CD4-positive, CD25-positive, alpha-beta regulatory T cell (primary cell): ENCODE measurements at regions not wholly inside any gene's neighbourhood (a gene's known extent, or its start where the extent isn't known, plus 50 kb on each side); places are given as distances from the start of the nearest gene placed in this dataset.

ENCODE experiments used
- ATAC-seq, 2 donors: fragments of 150-1000 bp; cut with Tn5 transposase; one replicate each; pipeline ENCODE4 v1.10.0; 2021; ENCODE audit warnings: low read depth in 2 of 2, moderate number of reproducible peaks in 2 of 2, moderate library complexity in 1 of 2
- DNase-seq, 3 donors: peaks; one replicate each; pipeline versions ENCODE4 v3.0.0 to v3.0.0-alpha.2; 2012 to 2022; ENCODE audit warnings: mixed read lengths in 1 of 3
- H3K27ac ChIP-seq: one replicate; pipeline ENCODE4 v1.7.0; 2013; ENCODE audit warnings: mild to moderate bottlenecking, low read length; ENCODE audit not compliant: insufficient read depth, poor library complexity, severe bottlenecking
- H3K27me3 ChIP-seq: one replicate; pipeline ENCODE4 v1.7.0; 2013; ENCODE audit warnings: low read length; ENCODE audit not compliant: control insufficient read depth, insufficient read depth
- H3K36me3 ChIP-seq: one replicate; pipeline ENCODE4 v1.7.0; 2013; ENCODE audit warnings: mild to moderate bottlenecking, low read length, moderate library complexity; ENCODE audit not compliant: control insufficient read depth, insufficient read depth
- H3K4me1 ChIP-seq: 2 replicates; pipeline ENCODE4 v1.7.0; 2013; ENCODE audit warnings: mild to moderate bottlenecking, low read length; ENCODE audit not compliant: insufficient read depth, control insufficient read depth, poor library complexity, severe bottlenecking
- H3K4me3 ChIP-seq: one replicate; pipeline ENCODE4 v1.7.0; 2013; ENCODE audit warnings: low read depth, mild to moderate bottlenecking, low read length, moderate library complexity
- H3K9me3 ChIP-seq, 2 experiments: 1 replicate in 1 of 2; 2 replicates in 1 of 2; pipeline ENCODE4 v1.7.0; 2013; ENCODE audit warnings: low read length in 2 of 2, mild to moderate bottlenecking in 1 of 2, moderate library complexity in 1 of 2; ENCODE audit not compliant: control insufficient read depth in 2 of 2
- H3K27ac Mint-ChIP-seq, 3 donors: one replicate each; pipeline ENCODE4 v1.8.0; 2020 to 2022; ENCODE audit warnings: mild to moderate bottlenecking in 3 of 3, mixed read lengths in 3 of 3, moderate library complexity in 2 of 3
- H3K27me3 Mint-ChIP-seq: one replicate; pipeline ENCODE4 v1.8.0; 2022; ENCODE audit warnings: mild to moderate bottlenecking, mixed read lengths
- H3K36me3 Mint-ChIP-seq: one replicate; pipeline ENCODE4 v1.8.0; 2020; ENCODE audit warnings: mixed read lengths
- H3K4me1 Mint-ChIP-seq, 4 donors: one replicate each; pipeline ENCODE4 v1.8.0; 2020 to 2022; ENCODE audit warnings: mixed read lengths in 4 of 4, mild to moderate bottlenecking in 1 of 4
- H3K4me3 Mint-ChIP-seq, 4 donors: one replicate each; pipeline ENCODE4 v1.8.0; 2020 to 2022; ENCODE audit warnings: mild to moderate bottlenecking in 4 of 4, mixed read lengths in 4 of 4, moderate library complexity in 3 of 4
- H3K9me3 Mint-ChIP-seq, 7 donors: one replicate each; pipeline ENCODE4 v1.8.0; 2020 to 2022; ENCODE audit warnings: mixed read lengths in 7 of 7, mild to moderate bottlenecking in 3 of 7, moderate library complexity in 2 of 7

DNA sequence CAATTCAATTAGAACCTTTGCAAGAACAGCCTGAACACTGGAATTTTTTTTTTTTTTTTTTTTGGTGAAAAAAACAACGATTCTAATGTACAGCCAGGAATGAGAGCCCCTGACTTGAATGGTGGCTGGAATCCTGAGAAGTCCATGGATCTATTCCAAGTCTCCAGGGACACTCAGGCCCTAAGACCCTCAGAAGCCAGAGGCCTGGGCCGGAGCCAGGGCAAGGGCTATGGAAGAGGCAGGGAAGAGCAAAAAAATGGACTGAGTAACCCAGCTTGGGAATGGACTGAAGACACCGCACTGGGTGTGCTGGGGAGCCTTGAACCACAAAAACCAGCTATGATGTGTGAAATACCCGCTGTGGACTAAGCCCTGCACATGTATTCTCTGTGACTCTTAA, 60.3 kb upstream of the LHX1 start:
- no peak for ATAC-seq
- H3K36me3 Mint-ChIP-seq: no peaks in the 10 kb centered on the region
- H3K4me1 Mint-ChIP-seq: no peaks in the 10 kb centered on the region

DNA sequence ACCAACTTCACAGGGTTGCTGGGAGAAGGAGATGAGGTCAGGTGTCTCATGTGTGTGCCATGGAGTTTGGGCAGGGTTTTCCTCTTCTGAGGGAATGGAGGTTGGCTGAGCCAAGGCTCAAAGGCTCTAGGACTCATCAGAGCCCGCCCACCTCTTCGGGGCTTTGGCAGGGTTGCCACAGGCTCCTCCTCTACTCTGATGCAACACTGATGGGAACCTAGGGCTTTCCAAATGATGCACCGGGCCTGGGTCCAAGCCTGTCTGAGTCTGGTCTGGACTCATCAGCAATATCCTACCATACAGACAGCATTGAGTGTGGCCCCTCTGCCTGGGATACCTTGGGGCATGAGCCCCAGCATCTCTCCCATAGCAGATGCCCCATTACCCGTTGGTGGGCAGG, 59.5 kb upstream of the LHX1 start:
- no peak for ATAC-seq
- H3K9me3 Mint-ChIP-seq: peaks cover 0 to 15% (median 7%) of the 10 kb centered on the region in 7 donors

More for the DNA sequence above, 60.3 kb upstream of the LHX1 start:
- Mint-ChIP-seq H3K27ac (no peak overlapping the region), H3K4me3 (no peak overlapping the region), H3K9me3 (peaks cover 0 to 11% (median 4%) of the 10 kb centered on the region in 7 donors), H3K27me3 (peaks cover 16% of the 10 kb centered on the region)
- Histone ChIP-seq H3K27ac (no peak overlapping the region), H3K36me3 (no peaks in the 10 kb centered on the region), H3K27me3 (peaks cover 2% of the 10 kb centered on the region), H3K4me1 (no peaks in the 10 kb centered on the region), H3K9me3 (peaks cover 4 to 6% of the 10 kb centered on the region in 2 experiments), H3K4me3 (no peak overlapping the region)
- no peak for DNase-seq

DNA sequence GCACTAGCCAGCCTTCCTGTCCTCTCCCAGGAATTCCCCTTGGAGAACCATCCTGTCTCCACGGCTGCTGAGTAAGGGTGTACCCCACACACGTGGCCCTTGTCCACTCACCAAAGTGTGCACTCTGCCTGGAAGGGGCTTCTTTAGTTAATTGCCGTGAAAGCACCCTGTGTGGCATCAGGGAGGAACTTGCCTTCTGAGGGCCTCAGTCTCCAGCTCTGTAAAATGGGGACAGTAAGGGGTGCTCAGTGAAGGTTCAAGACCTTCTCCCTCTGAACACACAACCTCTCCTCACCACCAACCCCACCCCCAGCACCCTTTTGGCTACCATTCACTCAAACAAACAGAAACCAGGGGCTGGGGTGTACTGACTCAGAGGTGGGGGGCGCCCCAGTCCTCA, 59.1 kb upstream of the LHX1 start:
- Histone ChIP-seq H3K4me1 (no peaks in the 10 kb centered on the region), H3K27me3 (no peaks in the 10 kb centered on the region), H3K27ac (no peak overlapping the region), H3K4me3 (no peak overlapping the region), H3K9me3 (peaks cover 4 to 6% of the 10 kb centered on the region in 2 experiments), H3K36me3 (no peaks in the 10 kb centered on the region)
- Mint-ChIP-seq H3K9me3 (peaks cover 0 to 15% (median 7%) of the 10 kb centered on the region in 7 donors), H3K27me3 (peaks cover 18% of the 10 kb centered on the region), H3K4me1 (no peaks in the 10 kb centered on the region), H3K27ac (no peak overlapping the region), H3K4me3 (no peak overlapping the region), H3K36me3 (no peaks in the 10 kb centered on the region)
- DNase-seq: no peak
- ATAC-seq: no peak

More for the DNA sequence above, 59.5 kb upstream of the LHX1 start:
- H3K9me3 ChIP-seq: peaks cover 4 to 6% of the 10 kb centered on the region in 2 experiments
- DNase-seq: no peak
- H3K27ac Mint-ChIP-seq: no peak overlapping the region
- no peaks in the 10 kb centered on the region for H3K4me1 ChIP-seq
- H3K36me3 ChIP-seq: no peaks in the 10 kb centered on the region
- no peak overlapping the region for H3K4me3 ChIP-seq
- H3K4me3 Mint-ChIP-seq: no peak overlapping the region
- H3K36me3 Mint-ChIP-seq: no peaks in the 10 kb centered on the region
- no peaks in the 10 kb centered on the region for H3K4me1 Mint-ChIP-seq
- H3K27me3 Mint-ChIP-seq: peaks cover 17% of the 10 kb centered on the region
- no peaks in the 10 kb centered on the region for H3K27me3 ChIP-seq
- H3K27ac ChIP-seq: no peak overlapping the region

DNA sequence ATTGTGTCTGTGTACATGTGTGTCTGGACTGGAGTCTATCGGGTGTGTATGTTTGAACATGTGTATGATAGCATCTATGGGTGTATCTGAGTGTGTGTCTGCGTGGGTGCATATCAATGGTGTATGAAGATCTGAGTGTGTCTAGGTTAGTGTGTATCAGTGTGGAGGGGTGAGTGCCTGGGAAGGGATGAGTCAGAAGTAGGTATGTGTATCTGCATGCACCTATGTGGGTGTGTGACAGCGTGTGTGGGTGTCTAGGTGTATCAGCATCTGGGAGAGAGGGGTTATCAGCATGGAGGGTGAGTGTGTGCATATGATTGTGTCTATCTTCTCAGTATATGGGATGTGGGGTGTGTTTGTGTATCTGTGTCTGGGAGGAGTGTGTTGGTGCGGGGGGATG, 58.2 kb upstream of the LHX1 start:
- Mint-ChIP-seq H3K27me3 (peaks cover 18% of the 10 kb centered on the region), H3K27ac (no peak overlapping the region), H3K36me3 (no peaks in the 10 kb centered on the region), H3K4me1 (no peaks in the 10 kb centered on the region), H3K4me3 (no peak overlapping the region), H3K9me3 (peaks cover 0 to 15% (median 7%) of the 10 kb centered on the region in 7 donors)
- no peak for DNase-seq
- H3K36me3 ChIP-seq: no peaks in the 10 kb centered on the region
- H3K4me1 ChIP-seq: no peaks in the 10 kb centered on the region
- no peak for ATAC-seq
- no peak overlapping the region for H3K27ac ChIP-seq
- H3K9me3 ChIP-seq: peaks cover 4 to 6% of the 10 kb centered on the region in 2 experiments
- no peak overlapping the region for H3K4me3 ChIP-seq
- H3K27me3 ChIP-seq: no peaks in the 10 kb centered on the region

DNA sequence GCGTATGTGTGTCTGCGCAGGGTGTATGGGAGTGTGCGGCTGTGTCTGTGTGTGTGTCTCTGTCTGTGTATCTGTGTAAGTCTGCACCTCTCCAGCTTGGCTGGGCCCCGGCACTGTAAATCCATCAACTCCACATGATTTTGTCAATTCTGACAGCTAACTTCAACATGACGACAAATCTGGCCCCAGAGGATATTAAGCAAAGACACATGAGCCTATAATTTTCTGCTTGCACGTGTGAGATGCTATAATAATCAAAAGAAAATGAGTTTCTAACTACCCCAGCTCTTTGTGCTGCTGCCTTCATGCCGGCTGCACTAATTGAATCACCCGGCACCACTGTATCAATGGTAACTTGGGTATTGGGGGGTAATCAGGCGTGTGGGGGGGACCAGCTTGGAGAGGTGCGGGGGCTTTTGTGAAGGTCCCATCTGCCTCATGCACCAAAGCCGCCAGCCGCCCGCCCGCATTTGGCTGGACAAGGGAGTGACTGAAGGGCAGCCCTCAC, 57.6 kb upstream of the LHX1 start:
- Mint-ChIP-seq H3K36me3 (no peaks in the 10 kb centered on the region), H3K9me3 (peaks cover 0 to 15% (median 7%) of the 10 kb centered on the region in 7 donors), H3K27me3 (peaks cover 18% of the 10 kb centered on the region), H3K4me3 (no peak overlapping the region), H3K27ac (no peak overlapping the region), H3K4me1 (no peaks in the 10 kb centered on the region)
- no peaks in the 10 kb centered on the region for H3K4me1 ChIP-seq
- no peak for ATAC-seq
- H3K4me3 ChIP-seq: no peak overlapping the region
- no peak overlapping the region for H3K27ac ChIP-seq
- peaks cover 4 to 6% of the 10 kb centered on the region in 2 experiments for H3K9me3 ChIP-seq
- no peaks in the 10 kb centered on the region for H3K36me3 ChIP-seq
- DNase-seq: no peak
- no peaks in the 10 kb centered on the region for H3K27me3 ChIP-seq

DNA sequence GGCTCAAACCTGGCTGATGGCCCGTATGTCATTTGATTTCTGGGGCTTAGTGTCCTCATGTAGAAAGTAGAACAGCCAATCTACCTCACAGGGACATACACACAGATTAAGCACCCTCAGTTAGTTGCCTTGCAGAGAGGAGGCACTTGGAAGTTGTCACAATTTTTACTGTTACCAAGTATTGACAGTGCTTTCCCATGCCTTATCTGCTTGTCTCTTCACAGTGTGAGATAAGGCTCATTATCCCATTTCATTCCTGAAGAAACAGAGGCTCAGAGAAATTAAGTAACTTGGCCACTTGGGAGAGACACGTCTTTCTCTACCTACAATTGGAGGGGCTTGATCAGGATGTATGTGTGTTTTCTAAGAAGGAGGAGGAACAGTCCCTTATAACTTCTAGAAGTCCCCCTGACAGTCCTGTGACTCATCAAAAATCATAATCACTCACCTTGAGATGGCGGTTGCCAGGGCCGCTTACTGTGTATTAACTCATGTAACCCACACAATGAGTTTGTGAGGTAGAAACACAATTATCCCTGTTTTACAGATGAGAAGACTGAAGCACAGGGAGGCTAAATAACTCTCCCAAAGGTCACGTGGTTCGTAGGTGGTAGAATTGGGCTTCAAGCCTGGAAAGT, 56.9 kb upstream of the LHX1 start:
- no peak for DNase-seq

DNA sequence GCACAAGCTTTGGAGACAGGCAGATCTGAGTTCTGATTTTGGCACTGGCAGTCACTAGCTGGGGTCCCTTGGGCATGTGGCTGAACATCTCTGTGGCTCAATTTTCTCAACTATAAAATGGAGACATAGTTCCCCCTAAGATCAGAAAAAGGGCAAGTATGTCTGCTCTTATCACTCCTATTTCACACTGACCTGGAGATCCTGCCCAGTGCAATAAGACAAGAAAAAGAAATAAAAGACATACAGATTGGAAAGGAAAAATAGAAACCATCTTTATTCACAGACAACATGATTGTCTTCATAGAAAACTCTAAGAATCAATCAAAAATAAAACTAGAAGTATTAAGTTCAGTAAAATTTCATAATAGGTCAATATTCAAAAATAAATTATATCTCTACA, 56.0 kb upstream of the LHX1 start:
- Mint-ChIP-seq H3K9me3 (peaks cover 0 to 15% (median 7%) of the 10 kb centered on the region in 7 donors), H3K4me3 (no peak overlapping the region)

More for the DNA sequence above, 56.9 kb upstream of the LHX1 start:
- ATAC-seq: no peak
- no peak overlapping the region for H3K27ac ChIP-seq
- no peaks in the 10 kb centered on the region for H3K36me3 Mint-ChIP-seq
- H3K4me3 ChIP-seq: no peak overlapping the region
- H3K27me3 Mint-ChIP-seq: peaks cover 24% of the 10 kb centered on the region
- no peak overlapping the region for H3K4me3 Mint-ChIP-seq
- peaks cover 4 to 6% of the 10 kb centered on the region in 2 experiments for H3K9me3 ChIP-seq
- peaks cover 0 to 15% (median 7%) of the 10 kb centered on the region in 7 donors for H3K9me3 Mint-ChIP-seq
- H3K4me1 ChIP-seq: no peaks in the 10 kb centered on the region
- no peaks in the 10 kb centered on the region for H3K4me1 Mint-ChIP-seq
- no peaks in the 10 kb centered on the region for H3K36me3 ChIP-seq
- H3K27ac Mint-ChIP-seq: no peak overlapping the region
- no peaks in the 10 kb centered on the region for H3K27me3 ChIP-seq

More for the DNA sequence above, 56.0 kb upstream of the LHX1 start:
- Mint-ChIP-seq H3K27ac (no peak overlapping the region), H3K4me1 (no peaks in the 10 kb centered on the region), H3K36me3 (no peaks in the 10 kb centered on the region), H3K27me3 (peaks cover 29% of the 10 kb centered on the region)
- Histone ChIP-seq H3K4me1 (no peaks in the 10 kb centered on the region), H3K27me3 (no peaks in the 10 kb centered on the region), H3K9me3 (peaks cover 4 to 6% of the 10 kb centered on the region in 2 experiments), H3K27ac (no peak overlapping the region), H3K36me3 (no peaks in the 10 kb centered on the region), H3K4me3 (no peak overlapping the region)
- ATAC-seq (no peak), DNase-seq (no peak)
